ENCODE measurements at regions not wholly inside any gene's neighbourhood (a gene's known extent, or its start where the extent isn't known, plus 50 kb on each side); places are given as distances from the start of the nearest gene placed in this dataset.
"Not testable (repeated sequence)": the region's sequence is repeated elsewhere in the genome, so short reads cannot be mapped to it uniquely, and the experiment has no call there.

DNA sequence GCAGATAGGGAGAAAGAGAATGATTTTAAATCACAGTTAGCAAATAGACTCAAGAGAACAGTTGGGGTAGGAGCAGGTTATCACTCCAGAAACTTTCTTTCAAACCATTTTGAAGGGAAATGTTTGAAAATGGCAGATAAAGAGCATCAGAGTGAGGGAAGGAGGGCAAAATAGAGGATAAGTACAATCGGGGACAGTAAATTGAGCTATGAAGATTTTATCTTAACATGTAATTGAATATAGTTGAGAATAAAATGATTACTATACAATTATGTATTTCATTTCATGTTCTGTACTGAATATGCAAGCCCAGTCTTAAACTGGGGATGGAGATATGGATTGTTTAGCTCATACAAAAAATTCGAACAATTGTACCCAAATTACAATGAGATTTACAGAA, 54.0 kb downstream of the MAP10 start:
- DNase-seq = no peak

DNA sequence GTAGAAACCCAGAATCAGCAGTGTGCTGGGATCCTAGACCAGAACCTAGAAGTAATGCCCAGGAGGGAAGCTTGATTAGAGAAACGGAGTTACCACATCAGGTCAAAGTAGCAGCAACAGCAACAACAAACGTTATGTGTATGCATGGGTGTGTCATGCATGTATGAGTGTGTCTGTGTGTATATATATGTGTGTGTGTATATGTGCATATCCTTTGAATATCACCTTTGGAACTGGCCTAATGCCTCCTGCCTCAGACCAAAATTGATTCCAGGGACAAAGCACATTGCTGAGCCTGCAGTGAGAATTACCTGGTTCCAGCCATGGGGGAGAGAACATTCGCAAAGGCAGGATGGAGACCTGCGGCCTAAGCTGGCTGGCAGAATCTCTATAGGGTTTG, 55.9 kb downstream of the MAP10 start:
- DNase-seq = no peak

DNA sequence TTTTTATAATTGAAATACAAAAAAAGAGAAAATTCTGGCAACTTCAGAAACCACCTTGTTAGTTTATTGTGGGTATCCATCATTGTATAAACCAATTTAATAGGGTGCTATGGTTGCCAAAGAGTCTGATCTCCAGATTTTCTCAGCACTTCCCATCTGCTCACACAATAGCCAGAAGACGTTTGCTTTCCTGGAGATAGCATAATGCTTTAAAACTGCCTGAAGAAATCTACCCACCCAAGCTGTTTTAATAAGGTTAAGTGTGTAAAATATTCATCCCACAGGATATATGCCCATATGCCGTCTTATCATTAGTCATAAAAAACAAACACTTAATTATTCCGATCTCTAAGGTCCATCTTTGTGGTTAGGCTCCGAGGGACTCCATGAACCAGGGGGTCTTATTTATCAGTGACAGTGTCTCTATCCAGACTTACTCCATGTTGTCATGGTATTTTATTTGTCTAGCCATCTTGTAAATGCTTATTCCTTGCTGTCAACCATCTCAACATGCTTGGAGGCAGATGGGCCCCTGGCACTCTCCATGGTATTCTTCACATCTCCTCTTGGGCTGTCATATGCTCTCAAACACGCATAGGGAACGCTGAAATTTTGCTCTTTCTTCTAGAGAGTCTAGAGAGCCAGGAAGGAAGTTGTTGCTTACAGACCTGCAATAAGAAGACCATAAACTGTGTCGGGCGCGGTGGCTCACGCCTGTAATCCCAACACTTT, 58.5 kb downstream of the MAP10 start:
- no peak for DNase-seq

DNA sequence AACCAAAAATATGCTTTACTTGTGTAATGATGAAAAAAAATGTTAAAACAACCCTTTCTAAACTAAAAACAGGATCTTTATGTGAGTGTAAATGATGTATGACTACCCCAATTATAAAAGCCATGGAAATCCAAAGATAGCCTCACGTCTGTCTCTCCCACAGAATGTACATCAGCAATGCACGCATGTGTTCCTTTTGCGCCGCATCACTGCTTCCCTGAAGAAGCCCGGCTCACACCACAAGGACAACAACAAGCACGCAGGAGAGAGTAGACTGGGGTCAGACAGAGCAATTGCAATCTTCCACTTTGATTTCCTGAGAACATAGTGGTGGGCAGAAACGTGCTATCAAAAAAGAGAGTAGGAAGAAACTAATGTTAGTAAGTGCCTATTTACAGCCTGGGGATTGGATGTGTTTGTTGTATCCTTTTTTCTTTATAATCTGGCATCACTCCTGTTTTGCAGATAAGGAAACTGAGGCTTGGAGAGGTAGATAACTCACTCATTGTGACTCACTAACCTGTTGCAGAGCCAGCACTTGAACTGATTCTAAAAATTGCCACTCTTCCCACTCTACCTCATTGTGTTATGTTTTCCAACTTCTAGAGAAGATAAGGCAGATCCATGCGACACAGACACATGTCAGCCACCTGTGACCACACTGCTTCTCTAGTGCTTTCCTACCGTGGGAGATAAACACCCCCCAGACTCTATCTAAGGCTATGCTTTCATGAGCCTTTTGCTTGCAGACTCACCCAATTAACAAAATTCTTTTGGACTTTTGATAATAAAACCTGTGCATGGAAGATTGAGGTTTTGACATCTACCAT, 60.1 kb downstream of the MAP10 start:
- DNase-seq = no peak

DNA sequence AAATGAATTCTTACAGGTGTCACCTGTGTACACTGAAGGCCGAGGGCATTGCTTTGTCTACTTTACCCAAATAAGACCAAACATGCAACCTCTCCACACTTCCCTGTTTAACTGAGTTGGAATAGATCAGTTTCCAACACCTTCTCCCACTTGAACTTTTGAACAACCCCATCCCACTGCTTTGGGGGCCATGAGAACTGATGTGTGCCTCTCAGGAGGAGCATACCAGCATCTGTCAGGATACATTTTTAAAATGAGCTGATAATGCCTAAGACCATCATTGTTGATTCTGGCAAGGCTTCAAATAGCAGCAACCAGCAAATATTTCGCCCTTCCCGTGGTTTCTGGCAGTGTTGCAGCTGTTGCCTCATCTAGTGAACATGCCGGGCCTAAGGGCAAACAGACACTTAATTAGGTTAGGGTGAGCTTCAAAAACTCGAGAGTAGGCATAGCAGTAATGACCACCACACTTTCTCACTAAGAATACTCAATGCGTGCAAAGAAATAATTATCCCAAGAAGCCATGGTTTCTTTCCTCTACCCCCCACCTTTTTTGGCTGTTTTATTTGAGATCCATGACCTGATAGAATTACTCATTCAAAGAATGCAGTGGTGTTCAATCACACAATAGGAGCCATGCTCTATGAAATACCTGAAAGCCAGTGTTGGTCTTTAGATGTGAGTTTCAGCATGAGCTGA, 63.7 kb downstream of the MAP10 start:
- no peak for DNase-seq

DNA sequence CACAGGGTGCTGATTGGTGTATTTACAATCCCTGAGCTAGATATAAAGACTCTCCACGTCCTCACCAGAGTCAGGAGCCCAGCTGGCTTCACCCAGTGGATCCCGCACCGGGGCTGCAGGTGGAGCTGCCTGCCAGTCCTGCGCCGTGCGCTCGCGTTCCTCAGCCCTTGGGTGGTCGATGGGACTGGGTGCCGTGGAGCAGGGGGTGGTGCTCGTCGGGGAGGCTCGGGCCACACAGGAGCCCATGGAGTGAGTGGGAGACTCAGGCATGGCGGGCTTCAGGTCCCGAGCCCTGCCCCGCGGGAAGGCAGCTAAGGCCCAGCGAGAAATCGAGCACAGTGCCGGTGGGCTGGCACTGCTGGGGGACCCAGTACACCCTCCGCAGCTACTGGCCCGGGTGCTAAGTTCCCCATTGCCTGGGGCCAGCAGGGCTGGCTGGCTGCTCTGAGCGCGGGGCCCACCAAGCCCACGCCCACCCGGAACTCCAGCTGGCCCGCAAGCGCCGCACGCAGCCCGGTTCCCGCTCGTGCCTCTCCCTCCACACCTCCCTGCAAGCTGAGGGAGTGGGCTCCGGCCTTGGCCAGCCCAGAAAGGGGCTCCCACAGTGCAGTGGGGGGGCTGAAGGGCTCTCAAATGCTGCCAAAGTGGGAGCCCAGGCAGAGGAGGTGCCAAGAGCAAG, 66.2 kb downstream of the MAP10 start:
- DNase-seq = not testable (repeated sequence)

DNA sequence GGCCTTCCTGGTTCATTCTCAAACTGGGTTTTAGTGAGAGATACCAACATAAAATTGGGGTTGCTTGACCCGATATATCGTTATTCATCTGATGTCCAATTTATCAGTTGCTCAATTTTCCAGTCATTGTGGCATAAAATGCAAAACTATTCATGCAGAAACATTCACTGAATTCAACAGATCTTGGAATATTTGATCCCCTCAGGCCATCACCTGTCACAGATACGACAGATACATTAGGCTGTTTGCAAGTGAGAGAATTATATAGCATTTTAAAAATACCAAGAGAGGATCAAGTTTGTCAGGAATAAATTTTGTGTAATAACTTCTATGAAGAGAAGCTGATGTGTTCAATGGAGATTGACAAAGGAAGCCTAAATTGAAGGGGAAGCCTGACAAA, 67.1 kb downstream of the MAP10 start:
- no peak for DNase-seq

DNA sequence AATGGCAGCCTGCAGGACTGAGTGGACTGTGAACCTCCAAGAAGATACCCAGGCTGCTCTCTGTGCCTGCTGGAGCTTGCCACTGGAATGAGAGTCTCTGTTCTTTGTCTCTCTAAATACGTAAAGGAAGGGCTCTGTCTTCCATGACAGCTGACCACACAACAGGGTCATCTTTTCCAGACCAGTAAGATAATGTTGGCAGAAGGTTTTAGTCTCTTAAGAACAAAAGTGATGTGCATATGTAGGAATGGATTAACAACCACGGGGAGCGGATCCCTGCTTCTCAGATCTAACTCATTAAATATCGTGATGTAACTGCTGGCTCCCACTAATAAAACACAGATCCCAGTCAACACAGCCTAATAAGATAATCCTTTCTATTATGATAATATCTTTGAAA, 67.5 kb downstream of the MAP10 start:
- no peak for DNase-seq

DNA sequence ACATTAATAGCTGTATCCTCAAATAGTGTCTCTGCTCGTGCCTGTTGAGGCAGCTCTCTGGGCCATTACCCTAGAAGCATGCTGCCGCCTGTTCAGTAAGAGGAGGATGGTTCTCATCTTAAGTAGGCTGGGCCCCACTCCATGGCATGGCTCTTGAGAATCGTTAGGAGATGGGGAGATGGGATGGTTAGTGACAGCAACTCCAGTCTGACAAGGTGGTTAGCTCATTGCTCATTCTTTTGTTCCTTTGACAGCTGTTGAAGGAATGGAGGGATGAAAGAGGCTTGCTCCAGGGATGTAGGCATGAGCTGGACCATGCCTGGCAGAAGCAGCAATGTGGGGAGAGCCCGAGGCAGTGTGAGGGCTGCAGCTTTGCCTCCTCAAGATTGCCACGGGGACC, 68.2 kb downstream of the MAP10 start:
- no peak for DNase-seq

DNA sequence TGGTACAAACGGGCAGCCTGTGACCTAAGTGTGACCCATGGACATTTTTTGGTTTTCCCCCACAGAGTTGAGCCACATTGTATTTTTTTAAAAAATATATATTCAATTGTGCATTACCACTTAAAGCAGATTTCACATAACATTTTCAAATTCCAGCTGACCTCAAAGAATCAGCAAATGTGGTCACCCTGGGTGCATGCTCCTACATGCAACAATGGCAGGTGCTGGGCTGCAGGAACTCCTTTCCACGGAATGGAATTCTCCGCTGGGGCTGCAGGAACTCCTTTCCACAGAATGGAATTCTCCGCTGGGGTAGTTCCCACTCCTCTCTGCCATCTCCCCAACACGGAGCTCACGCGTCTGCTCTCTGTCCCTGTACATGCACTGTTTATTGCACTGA, 68.7 kb downstream of the MAP10 start:
- DNase-seq = no peak

DNA sequence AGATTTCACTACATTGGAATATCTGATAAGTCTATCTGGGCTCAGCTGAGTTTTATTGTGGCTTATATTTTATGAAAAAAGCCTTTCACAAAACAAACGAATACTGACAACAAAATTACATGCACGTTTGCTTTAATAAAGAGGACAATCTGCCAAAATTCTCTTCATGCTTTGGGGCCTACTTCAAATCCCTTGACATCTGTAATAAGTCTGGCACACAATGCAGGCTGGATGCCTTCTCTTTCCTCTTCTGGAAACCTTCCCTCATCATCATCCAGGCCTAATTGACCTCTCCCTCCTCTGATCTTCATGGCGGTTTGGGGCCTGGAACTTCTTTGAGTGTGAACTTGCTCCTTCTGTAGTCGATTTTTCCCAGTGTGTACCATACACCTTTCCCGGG, 70.3 kb downstream of the MAP10 start:
- DNase-seq = no peak

DNA sequence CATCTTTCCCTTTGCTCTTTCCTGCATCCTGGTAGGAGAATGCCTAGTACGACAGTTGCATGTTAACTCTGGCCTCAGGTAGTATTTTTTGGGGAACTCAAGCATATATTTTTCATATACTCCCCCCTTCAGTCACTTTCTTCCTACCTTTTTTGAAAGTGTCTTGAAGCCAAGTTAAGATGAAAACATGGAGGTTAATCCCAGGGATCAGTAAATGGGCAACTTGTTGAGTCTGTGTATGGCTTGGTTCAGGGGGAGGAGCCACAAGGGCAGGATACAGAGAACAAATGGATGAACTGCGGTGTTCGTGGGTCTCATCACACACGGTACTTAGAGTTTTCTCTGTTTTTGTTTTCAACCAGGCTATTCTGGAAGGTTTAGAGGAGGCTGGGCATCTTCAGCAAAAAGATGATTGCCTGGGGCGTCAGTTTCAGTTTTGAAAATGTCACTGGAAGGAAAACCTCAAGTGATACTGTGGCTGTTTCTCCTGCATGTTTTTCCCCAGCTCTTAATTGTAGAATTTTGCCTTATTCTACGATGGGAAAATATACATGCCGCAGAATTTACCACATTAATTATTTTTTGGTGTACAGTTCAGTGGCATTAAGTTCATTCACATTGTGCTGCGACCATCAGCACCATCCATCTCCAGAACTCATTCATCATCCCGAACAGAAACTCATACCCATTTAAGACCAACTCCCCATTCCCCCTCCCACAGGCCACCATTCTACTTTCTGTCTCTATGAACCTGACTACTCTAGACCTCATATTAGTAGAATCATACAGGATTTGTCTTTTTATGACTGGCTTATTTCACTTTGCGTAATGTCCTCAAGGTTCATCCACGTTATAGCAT, 71.5 kb downstream of the MAP10 start:
- peak in 1 of 5 experiments; percentile 11 for DNase-seq

DNA sequence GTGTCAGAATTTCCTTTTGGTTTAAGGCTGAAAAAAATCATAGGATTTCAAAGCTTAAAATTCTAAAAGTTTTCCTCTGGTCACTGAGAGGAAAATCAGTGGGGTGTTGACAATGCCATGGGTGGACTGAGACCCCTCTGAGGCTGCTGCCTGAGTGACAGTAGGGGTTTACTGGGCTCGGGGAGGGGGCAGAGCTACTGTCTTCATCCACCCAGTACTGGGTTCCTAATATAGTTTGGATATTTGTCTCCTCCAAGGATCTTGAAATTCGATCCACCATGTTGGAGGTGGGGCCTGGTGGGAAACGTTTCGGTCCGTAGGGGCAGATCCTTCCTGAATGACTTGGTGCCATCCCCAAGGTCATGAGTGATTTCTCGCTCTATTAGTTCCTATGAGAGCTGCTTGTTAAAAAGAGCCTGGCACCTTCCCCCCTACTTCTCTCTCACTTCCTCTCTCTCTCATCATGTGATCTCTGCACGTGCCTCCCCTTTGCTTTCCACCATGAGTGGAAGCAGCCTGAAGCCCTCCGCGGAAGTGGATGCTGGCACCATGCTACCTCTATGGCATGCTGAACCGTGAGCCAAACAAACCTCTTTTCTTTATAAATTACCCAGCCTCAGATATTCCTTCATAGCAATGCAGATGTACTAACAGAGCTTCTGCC, 72.3 kb downstream of the MAP10 start:
- no peak for DNase-seq

DNA sequence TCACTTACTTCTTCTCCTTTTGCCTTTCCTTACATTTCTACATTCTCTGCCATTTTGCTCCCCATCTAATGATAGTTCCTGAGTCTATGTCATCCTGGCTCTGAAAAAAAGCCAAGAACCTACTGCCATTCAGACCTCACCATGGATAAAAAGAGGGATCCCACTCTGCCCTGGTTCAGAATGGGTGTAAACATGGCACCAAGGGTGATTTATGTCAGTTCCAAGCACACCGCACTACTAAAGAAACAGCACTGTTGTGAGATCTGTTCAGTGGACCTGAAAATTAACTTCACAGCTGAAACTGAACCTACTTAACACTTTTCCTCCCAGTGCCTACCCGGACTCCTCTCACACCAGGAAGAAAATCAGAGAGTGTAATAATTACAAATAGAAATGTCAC, 72.3 kb upstream of the NTPCR start:
- no peak for DNase-seq

DNA sequence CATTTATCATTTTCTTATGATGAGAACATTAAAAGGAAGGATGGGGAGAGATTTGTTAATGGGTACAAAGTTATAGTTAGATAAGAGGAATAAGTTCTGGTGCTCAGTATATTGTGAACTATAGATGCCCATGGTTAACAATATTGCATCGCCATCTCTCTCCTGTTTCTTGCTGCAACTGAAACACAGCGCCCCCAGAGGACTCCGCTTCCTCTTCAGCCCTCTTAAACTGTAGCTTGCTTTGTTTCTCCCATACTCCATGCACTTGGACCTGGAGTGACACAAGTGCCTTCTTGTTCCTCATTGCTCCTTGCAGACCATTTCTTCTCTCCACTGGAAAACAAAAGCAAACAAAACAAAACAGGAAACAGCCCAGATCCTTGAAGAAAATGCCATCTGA, 70.1 kb upstream of the NTPCR start:
- peak in 1 of 5 experiments; percentile 15 for DNase-seq

DNA sequence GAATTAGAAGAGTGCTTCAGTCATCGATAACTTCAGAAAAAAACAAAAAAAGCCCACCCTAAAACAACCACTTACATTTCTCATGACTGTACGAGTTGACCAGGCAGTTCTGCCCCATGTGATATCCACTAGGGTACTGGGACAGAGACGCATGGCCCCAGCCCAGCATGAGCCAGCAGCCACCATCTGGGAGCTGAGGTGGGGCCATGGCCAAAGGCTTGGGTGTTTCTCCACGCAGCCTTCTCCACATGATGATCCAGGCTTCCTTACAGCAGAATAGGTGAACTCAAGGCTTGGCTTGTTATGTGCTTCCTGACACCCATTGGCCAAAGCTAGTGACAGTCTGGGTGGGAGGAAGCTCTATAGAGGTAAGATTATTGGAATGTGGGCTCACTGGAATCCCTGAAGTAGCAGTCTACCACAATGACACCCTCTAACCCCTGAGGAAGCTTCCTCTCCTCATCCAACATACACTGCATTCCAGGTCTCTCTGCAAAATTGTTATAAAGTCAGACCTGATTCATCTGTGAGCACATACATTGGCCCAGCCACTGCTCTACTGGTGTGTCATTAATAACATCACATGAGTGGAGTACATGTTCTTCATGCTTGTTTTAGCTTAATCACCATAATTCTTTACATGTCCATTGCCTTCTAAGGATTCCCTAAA, 66.3 kb upstream of the NTPCR start:
- DNase-seq = no peak

DNA sequence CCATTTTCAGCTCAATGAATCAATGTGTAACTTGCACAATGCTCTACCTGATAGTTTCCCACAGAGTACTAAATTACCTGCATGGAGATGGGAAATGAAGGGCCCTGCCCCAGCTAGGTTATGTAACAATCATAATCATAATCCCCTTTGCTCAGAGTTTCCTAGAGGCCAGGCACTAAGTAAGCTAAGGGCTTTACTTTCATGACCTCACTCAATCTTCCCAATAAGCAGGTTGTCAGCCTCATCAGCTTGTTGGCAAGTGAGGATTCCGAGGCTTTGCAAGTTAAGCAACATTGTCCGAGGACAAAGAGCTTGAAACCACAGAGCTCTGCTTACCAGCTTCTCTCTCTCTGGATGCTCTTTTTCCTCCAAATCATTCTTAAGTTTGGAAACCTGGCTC, 64.1 kb upstream of the NTPCR start:
- no peak for DNase-seq

DNA sequence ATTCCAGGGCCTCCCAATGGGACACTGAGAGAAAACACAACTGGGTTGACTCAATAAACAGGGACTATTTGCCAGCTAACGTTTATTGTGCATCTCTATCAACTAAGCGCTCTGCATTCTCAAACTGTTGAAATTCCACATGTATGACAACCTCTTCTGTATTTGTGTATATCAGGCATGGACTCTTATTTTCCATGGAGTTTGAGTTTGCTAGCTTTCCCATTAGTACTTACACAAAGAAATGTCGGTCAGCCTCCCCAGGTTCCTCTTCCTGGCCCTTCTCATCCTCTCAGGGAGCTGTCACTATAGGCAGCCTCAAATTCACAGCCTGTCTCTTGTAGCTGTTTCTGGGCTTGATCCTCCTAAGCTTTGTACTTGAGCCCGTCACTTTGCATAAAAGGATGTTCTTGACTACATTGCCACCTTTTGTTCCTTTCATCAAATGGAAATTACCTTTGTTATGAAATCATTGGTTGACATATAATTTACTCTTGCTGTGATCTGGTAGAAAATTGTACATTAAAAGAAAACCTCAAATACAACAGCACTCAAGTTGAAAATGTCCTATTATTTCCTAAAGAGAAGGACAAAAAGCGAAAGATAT, 60.0 kb upstream of the NTPCR start:
- no peak for DNase-seq

DNA sequence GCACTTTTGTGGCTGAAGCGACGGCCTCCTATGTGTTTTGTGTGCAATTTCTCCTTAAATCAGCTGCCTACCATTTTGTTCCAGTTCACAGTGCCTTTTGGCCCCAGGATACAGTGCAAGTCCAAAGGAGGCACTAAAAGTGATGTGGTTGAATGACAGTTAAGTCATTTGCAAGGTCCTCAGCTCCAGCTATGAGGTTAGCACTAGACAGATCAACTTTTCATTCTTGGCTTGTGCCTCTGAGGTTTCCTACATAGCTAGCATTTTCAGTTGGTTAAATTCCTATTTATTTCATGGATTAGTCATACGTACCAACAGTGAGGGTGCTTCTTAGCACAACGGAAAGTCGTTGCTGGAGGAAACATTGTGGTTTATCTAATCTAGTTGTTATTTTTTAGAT, 59.3 kb upstream of the NTPCR start:
- peak in 1 of 5 experiments; percentile 64 for DNase-seq

DNA sequence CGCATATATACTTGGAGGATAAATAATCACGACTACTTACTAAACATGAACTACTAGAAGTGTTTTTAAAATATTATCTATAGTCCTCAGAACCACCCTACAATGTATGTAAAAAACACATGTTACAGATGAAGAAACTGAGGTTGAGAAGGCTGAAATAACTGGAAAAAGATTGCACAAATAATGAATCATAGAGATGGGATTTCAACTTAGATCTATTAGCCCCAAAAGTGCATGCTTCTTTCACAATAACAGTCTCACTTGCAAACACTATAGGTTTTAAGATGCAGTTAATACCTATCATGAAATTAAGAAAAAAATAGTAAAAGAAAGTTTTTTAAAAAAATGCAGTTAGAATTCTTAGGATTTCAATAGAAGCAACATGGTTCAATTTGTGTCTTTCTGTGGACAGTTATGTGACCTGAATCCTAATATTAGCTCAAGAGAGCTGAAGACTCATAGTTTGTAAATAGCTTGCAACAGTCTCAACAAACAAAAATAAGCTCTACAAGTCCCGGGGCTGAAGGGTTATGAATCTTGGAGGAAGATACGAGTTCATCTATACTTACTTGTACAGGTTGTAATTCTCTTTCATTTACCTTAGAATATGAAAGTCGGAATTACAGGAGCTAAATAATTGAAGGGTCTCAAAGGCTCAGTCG, 58.6 kb upstream of the NTPCR start:
- DNase-seq = no peak

Data from T-helper 2 cell (primary cell).